Testis (tissue), 2 donors: ENCODE measurements at regions not wholly inside any gene's neighbourhood (a gene's known extent, or its start where the extent isn't known, plus 50 kb on each side); places are given as distances from the start of the nearest gene placed in this dataset.

ENCODE experiments used
- CTCF ChIP-seq, 3 experiments: fragments of 450-650 bp in 2 of 3; fragments of 200-600 bp in 1 of 3; sonication (generic) in 1 of 3; IDR thresholded peaks; one replicate each; pipeline ENCODE4 v1.5.1; 2016 to 2019; ENCODE audit warnings: antibody characterized with exemption in 3 of 3, mild to moderate bottlenecking in 2 of 3, moderate library complexity in 1 of 3
- POLR2A ChIP-seq: fragments of 450-650 bp; IDR thresholded peaks from one replicate; pipeline ENCODE4 v1.6.1; 2017; ENCODE audit warnings: antibody characterized with exemption, mild to moderate bottlenecking, moderate library complexity

GRCh38 chr20:57930351-57930750 lies 220.5 kb upstream of the PMEPA1 start:
- TF ChIP-seq CTCF (IDR thresholded peaks at IDR 0.05) (no peak), POLR2A (no peak)
